GM21717 (cell line): ENCODE measurements at regions not wholly inside any gene's neighbourhood (a gene's known extent, or its start where the extent isn't known, plus 50 kb on each side); places are given as distances from the start of the nearest gene placed in this dataset.

ENCODE experiments used
- ATAC-seq: cut with Tn5 transposase; IDR thresholded peaks from one replicate; pipeline ENCODE4 v1.9.1; 2021; ENCODE audit warnings: mild to moderate bottlenecking, moderate library complexity; ENCODE audit not compliant: unreplicated experiment

DNA sequence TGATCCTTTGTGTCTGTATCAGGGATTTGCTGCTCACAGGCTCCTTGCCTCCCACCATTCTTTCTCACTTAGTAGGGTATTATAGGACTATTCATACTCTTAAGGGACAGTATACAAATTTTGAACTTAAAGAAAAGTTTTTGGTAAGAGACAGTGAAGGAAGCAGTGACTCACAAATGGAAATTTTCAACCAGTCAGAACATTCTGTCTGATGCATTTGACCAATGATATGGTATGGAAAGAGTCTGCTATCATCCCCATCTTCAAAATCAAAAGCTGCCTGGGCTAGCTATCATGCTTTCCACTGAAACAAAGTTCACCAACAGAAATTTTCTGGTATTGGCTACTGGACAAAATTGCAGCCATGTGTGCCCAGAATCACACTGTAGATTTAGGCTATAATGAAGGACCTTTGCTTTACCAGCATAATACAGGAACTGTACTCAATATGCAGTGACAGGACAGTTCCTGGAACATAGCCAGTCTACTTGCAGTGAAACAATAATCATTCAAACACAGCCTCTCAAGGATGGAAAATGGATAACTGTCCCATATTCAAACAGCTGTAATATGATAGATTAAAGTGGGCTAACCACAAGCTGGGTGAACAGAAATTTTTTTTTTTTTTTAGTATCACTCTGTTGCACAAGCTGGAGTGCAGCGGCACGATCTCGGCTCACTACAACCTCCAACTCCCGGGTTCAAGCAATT is 109.0 kb upstream of the ACSL4 start:
- no peak for ATAC-seq

DNA sequence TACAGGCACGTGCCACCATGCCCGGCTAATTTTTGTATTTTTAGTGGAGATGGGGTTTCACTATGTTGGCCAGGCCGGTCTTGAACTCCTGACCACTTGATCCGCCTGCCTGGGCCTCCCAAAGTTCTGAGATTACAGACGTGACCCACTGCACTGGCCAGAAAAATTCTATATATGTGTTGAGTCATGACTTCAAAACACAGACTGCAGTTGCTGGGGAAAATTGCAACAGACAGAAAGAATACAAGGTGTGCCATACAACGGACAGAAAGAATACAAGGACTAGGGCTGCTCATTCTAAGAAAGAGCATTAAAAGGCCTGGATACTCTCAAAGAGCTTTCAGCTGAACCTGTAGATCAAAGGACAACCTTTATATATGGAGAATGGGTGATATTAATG is 109.6 kb upstream of the ACSL4 start:
- ATAC-seq = no peak

DNA sequence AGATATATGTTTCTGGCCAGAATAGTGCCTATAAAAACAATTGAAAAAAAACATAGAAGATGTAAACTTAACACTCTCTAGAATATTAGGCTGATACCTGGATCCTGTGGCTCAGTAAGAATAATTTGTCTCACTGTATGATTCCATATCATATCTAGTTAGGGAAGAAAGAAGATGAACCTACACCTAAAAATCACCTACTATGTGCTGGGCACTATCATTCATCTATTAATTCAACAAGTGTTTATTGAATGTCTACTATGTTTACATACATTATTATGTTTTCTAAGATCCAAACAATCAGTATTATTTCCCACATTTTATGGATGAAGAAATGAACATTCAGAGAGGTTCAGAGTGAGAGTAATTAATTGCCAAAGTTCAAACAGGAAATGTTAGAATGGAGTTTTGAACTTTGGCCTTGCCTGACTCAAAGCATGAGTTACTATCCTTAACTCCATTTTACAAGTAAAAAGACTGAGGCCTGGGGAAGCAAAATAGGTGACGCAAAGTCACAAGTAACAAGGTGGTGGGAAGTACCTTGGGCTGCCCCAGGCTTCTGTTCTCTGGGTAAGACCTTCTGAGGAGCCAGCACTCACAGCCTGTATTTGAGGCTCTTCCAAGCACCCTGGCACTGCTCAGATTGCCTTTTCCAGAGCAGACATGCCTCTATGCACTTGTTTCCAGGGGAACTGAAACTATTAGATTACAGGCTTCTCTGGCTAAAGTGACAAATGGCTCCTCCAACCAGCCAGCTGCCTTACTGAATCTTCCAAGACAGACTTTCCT is 111.1 kb upstream of the ACSL4 start:
- ATAC-seq = peak; percentile 65

DNA sequence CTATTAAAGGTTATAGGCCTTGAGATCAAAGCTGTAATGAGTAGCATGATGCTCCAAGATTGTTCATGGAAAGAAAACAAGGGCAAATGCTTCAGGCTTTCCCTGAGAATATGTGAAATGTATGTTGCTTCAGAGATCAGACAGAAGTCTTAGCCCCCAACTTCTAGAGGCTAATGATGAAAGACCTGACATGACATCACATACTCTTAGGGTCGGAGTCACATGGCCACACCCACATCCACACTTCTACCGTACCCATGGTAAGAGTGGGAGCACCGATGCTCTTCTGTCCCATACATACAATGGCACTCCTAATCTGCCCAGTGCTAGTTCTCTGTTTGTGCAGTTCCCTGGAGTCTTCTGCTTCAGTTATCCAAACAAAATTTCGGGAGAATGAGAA is 111.9 kb upstream of the ACSL4 start:
- no peak for ATAC-seq

DNA sequence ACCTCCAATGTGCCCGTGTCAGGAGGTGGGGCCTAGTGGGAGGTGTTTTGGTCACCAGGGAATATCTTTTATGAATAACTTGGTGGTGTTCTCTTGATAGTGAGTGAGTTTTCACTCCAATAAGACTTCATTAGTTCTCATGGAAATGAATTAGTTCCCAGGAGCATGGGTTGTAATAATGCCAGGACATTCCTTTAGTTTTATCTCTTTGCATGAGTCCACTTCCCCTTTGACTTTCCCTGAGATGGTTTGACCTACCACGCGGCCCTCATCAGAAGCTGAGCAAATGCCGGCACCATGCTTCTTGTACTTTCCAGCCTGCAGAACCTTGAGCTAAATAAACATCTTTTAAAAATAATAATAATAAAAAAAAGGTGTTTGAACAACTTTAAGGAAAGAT is 112.9 kb upstream of the ACSL4 start:
- ATAC-seq = no peak

DNA sequence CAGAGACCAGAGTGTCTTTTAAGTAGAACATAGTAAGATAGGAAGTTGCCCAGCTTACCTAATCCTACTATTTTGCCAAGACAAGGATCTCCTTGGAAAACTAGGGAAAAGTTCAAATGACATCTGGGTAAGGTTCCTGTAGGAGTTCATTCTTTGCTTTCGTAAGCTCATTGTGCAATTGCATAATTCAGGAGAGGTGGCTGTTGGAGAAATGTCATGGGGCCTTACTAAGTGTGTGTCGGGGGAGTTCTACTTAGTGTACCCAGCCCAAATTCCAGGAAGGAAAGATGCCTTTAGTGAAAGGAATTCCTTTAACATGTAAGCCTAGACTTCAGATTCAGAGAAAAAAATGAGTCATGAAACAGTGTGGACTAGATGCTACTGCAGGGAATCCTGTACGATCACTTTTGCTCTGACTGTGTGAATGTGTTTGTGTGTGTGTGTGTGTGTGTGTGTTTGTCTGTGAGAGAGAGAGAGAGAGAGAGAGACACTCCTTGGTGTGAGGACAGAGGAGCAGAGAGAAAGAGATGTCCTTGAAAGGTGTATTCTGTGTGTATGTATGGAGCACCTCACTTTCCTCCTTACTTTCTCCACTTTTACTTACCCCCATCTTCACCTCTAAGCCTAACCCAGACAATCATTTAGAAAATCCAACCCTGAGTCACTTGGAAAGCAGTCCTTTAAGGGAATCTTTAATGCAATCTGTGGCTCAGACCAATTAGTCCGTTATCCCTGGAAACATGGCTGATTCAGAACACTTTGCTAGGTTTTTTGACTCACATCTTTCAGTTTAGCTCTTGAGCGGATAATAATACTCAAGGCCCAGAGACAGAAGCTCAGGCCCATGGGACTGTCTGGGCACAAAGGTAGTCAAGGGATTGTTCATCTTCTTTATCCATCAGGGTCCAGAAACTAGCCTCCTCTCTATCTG is 114.5 kb upstream of the ACSL4 start:
- no peak for ATAC-seq

DNA sequence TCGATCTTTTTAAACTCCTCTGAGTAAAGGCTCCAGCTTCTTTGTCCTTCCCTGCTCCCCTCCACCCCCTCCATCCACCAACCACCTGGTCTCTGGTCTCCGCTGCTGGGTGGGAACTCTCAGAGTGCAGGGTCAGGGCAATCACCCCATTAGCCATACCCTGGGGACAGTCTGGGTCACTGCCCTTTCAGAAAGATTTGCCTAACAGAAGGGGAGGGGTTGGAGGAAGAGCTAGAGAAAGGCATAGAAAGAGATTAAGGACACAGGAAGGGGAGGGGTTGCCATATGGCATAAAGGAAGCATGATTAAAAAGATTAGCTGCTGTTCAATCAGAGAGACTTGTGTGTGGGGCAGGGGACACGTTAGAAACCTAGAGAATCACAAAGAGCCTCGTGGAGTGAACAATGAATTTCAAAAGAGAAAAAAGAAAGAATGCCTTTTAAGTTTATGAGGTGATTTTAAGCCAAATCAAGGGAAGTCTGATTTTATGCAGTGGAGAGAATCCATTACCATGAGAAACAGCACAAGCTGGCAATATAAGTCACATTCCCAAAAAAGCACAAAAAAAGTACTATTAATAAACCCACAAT is 115.5 kb upstream of the ACSL4 start:
- ATAC-seq = no peak

DNA sequence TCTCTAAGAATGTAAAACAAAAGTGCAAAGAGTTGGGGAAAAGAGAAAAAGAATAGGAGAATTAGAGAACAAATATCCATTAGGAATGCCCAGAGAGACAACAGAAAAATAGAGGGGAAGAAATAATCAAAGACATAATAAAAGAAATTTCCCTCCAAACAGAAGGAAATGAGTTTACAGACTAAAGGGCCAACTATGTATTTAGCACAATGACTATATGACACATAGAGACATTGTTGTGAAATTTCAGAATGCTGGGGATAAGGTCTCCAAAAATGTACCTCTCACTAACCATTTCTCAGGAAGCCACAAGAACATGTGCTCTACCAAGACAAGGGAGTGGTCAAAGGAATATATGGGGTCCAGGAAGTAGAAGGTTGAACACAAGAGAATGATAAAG is 121.0 kb upstream of the ACSL4 start:
- ATAC-seq = no peak

DNA sequence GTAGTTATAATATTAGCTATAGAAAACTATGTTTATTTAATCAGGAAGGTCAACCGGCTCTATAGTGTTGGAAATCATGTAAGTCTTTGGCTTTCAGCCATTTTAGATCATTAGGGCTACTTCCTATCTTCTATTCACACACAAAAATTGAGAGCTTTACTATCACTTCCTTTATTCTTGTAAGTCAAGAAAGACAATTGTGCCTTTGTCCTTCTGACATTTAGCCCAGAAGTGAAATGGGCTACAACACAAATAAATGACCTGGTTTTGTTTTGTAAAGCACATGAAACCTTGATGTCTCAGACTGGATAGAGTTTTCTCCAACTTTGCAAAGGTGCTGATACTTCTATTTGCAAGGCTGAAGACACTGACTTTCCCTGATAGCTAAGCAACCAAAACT is 122.4 kb upstream of the ACSL4 start:
- no peak for ATAC-seq

DNA sequence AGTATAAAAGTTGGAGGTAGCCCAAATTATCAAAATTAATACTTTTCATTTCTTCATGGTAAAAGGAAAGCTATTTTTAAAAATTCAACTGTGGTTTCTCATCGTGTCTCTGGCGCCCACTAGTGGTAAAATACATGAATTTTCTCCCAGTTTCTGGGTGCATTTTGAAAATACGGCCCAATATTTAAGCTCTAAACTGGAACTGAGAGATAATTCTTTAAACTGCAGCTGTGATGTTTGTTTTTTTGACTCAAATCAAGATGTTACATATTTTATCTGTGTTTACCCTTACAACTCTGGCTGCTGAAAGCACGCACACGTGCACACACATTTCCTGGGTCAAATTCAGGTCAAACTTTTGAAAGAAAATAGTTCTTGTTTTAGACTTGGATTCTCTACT is 123.9 kb upstream of the ACSL4 start:
- ATAC-seq = no peak

DNA sequence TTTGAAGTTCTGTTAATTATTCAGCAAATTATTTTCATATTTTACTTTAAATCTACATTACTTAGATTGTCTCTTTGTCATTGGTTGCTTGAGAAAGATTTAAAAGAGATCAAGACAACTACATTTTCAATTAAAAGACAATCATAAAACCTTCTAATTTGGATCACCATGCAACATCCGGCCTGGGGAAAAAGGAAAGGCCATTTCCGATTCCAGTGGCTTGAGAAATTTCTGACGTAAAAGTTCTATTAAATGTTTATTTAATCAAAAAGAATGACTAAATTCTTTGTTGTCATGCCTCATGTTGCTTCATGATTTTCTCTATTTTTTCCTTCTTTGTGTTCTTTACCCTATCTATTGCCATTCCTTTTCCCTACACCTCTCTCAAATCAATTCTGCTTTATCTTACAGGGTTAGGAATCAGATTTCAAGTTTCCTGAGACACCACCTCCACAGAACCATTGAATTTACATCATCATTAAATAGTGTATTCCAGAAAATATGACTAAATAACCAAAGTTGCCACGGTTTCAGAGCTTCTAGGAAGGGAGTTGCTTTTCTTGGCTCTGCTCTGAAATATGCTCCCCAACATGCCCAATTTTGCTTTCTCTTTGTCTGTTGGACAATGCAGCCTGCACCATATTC is 124.6 kb upstream of the ACSL4 start:
- ATAC-seq = no peak

DNA sequence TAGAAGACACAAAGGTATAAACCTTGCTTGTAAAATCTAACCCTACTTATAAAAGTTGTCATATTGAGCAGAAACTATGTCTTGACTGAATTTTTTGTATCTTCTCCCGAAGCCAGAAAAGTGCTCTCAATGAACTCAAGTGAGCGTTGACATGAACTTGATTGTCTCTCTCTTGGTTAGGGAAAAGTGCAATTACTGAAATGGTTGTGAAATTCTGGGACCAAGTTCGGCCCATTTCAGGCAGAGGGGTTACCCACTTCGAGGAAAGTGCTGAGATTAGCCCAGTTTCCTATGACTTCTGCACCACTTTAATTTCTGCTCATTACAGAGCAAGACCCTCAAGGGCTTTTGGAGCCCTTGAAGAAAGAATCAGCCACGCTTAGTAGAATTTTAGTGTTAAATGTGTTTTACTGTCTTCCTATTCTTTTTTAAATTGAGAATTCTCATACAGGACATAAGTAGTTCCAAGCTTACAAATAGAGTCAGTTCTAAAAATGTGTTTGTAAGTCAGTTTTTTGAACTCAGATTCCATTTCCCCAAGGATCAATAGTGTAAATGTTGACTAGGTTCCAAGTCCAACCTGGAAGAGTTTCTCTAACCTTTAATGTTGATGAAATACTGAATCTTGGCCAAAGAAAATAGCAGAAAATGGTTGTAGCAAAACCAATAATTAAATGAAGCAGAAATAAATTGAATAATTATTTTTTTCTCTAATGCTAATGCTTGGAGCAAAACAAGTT is 125.7 kb upstream of the ACSL4 start:
- ATAC-seq = no peak

DNA sequence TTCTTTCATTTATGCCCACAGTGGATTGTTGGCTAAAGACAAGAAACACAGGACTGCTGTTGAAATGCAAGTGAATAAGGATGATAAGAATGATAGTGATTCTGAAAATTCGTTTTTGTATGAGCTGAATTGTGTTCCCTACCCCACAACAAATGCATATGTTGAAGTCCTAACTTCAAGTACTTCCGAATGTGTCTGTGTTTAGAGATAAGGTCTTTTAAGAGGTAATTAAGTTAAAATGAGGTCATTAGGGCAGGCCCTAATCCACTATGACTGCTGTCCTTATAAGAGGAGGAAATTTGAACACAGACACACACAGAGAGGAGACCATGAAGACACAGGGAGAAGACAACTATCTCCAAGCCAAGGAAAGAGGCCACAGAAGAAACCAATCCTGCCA is 126.6 kb upstream of the ACSL4 start:
- no peak for ATAC-seq

DNA sequence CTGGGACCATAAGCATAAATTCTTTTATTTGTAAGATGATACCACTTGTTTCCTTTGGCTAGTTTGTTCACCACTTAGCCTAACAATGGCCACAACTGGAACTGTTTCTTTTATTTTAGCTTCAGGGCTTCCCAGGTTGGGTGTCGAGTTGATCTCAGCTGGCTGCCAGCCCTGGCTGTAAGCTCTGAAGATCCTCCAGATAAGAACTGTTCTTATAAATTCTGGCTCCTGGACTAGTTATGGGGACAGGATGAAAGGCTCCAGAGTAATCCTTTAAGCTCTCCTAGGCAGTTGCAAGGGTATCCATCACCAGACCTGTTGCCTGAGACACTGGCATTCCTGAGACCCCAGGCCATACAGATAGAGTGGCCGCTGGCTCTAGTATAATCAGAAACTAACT is 129.4 kb upstream of the ACSL4 start:
- no peak for ATAC-seq

DNA sequence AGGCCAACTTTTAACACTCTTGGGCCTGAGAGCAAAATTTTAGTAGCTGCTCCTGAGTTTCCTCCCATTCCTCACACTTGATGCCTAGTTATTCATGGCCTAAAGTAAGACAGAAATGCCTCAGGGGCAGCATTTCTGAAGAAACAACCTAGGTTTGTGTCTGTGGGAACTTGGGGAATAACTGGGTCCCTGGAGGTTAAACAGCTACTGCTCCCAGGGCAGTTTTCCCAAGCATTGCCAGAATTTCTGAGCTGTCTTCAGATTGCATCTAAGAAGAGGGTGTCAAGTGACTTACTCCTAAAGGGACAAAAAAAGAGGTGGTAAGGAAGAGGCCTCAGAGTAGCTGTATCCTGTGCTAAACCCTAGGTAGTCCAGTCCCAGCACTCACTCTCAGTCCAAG is 130.8 kb upstream of the ACSL4 start:
- ATAC-seq = no peak

DNA sequence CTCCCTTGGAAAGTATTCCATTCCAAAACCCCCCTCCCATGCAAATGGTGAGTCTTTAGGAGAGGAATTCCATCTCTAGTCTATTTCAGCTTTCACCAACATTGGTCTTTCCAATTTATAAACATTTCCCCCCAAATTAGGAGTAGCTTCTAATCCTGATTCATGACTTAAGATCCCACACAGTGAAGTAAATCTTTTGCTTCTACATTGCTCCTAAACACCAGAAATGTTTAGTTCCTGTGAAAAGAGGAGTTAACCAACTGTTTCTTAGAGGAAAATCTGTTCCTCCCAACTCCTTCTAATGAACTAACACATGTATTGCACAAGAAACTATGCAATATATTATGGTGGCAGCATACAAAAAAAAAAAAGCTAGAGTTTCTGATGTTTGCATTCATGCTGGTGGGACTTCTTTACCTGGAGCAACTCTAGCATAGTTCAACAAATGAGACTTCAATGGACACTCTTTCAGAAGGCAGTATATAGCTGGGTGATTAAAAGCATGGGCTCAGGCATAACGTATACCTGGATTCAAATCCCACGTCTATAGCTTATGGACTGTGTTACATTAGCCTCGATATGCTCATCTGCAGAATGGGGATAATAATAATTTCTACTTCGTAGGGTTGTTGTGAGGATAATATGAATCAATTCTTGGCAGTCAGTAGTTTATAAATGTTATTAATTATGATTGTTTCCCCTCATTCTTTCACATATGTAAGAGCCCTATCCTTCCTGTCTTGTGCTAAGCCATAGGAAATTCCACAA is 131.6 kb upstream of the TMEM164 start:
- no peak for ATAC-seq

DNA sequence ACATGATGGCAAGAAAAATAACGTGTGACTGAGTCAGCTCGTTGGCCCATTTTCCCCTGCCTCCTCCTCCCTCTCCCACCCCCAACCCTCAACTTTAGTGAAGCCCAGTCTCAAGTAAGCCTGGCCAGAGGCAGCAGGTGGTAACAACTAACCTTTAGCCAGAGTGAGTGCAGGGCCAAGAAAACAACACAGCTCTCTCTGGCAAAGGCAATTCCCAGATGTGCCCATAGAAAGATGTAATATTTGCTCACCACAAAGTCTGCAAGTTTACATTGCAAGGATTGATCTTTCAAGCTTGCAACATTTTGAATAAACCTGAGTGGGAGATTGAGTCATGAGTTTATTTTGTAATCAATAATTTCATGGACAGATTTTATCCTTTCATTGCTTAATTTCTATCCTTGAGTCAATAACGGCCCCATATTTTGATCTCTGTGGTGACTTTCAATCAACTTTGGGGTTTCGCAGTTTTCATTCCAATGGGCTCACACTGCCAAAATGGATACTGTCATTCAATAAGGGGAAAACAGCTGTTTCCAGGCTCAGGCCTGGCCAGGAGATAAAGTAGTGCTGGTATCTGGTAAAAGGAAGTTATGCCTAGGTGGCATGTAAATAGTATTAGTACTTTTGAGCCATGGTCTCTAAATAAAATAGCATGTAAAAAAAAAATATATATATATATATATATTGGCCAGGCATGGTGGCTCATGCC is 130.7 kb upstream of the TMEM164 start:
- ATAC-seq = no peak

DNA sequence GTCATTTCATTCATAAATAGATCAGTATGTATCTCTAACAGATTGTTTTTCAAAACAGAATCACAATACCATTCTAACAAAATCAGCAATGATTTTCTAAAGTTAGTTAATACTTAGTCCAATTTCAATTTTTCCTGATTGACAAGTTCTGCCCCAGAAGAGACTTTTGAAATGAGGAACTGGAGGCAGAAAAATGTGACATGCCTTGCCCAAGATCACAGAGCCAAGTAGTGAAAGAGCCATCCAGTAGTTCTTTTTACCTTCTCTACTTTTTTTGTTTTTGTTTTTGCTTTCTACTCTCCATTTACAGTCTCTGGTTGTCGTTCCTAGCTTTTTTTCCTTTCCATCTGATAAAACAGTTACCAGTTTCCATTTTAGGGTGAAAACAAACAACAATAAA is 129.3 kb upstream of the TMEM164 start:
- ATAC-seq = no peak

DNA sequence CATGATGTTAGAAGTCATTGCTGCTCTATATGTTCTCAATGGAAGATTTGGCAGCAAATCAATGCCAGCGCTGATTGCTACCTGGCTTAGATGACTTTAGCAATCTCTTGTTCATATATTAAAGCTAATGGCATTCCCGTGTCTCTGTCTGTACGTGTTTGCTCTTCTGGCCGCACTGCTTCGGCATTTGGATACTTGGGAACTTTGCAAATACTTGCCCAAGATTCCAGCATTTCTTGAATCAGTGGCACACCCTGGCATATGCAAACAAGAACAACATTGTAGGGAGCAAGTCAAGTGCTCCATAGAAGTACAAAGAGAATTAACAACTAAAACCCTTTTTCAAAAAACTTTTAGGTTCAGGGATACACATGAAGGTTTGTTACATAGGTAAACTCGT is 128.9 kb upstream of the TMEM164 start:
- ATAC-seq = no peak
